Colonic mucosa (tissue), 4 donors: ENCODE measurements at regions not wholly inside any gene's neighbourhood (a gene's known extent, or its start where the extent isn't known, plus 50 kb on each side); places are given as distances from the start of the nearest gene placed in this dataset.

Experiments
- DNase-seq: peaks from one replicate; pipeline ENCODE4 v3.0.0-alpha.2; 2020
- H3K27ac ChIP-seq: fragments of 200-600 bp; one replicate; pipeline ENCODE4 v1.8.0; 2021
- H3K27me3 ChIP-seq: fragments of 200-600 bp; one replicate; pipeline ENCODE4 v1.8.0; 2021
- H3K36me3 ChIP-seq: fragments of 200-600 bp; one replicate; pipeline ENCODE4 v1.8.0; 2021
- H3K4me1 ChIP-seq: fragments of 200-600 bp; one replicate; pipeline ENCODE4 v1.8.0; 2021; ENCODE audit warnings: mild to moderate bottlenecking
- H3K4me3 ChIP-seq: fragments of 200-600 bp; one replicate; pipeline ENCODE4 v1.8.0; 2021
- H3K9ac ChIP-seq, 2 donors: one replicate each; pipeline ENCODE4 v1.7.0; 2013; ENCODE audit warnings: control low read depth in 2 of 2, low read depth in 2 of 2, low read length in 2 of 2
- H3K9me3 ChIP-seq: fragments of 200-600 bp; one replicate; pipeline ENCODE4 v1.8.0; 2021
- intact Hi-C: fragments of 100-400 bp; cut with DNase I; formaldehyde crosslinking; loops from one replicate; pipeline ENCODE4 v1.14.1; 2022
- TF ChIP-seq, protein P1 (sequence below): fragments of 200-600 bp; IDR thresholded peaks from one replicate; pipeline ENCODE4 v1.8.0; 2022; ENCODE audit warnings: antibody characterized with exemption, mild to moderate bottlenecking
- donor health status: healthy.
- donor health status: DM: no; HTN: no; CAD: no.
- donor health status: DM: no; HTN: no; CAD: no.

DNA sequence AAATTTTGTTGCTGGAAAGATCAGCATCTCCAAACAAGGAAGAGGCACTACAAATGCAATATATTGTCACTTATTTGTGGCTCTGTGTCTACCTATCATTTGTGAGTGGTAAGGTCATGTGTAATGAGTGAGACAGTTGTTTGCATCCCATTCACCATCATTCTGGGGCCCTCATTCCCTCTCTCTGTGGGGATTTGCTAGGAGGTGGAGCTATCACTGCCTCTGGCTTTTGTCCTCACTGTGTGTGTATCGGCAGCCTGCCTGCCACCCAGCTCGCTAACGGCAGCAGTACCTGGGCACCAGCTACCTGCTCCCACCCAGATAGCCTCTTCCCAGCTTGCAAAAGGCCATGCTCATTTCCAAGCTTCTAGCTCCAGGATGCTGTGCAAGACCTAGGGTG lies 379.2 kb upstream of the ZFHX3 start:
- no peak overlapping the region for H3K9ac ChIP-seq
- H3K4me3 ChIP-seq, result no peak overlapping the region
- H3K27me3 ChIP-seq, result no peaks in the 10 kb centered on the region
- no peaks in the 10 kb centered on the region for H3K36me3 ChIP-seq
- no peaks in the 10 kb centered on the region for H3K4me1 ChIP-seq
- no peak overlapping the region for H3K27ac ChIP-seq
- no peak for DNase-seq
- H3K9me3 ChIP-seq, result no peaks in the 10 kb centered on the region
- intact Hi-C loops, result no loop called here
- TF ChIP-seq, protein P1, sequence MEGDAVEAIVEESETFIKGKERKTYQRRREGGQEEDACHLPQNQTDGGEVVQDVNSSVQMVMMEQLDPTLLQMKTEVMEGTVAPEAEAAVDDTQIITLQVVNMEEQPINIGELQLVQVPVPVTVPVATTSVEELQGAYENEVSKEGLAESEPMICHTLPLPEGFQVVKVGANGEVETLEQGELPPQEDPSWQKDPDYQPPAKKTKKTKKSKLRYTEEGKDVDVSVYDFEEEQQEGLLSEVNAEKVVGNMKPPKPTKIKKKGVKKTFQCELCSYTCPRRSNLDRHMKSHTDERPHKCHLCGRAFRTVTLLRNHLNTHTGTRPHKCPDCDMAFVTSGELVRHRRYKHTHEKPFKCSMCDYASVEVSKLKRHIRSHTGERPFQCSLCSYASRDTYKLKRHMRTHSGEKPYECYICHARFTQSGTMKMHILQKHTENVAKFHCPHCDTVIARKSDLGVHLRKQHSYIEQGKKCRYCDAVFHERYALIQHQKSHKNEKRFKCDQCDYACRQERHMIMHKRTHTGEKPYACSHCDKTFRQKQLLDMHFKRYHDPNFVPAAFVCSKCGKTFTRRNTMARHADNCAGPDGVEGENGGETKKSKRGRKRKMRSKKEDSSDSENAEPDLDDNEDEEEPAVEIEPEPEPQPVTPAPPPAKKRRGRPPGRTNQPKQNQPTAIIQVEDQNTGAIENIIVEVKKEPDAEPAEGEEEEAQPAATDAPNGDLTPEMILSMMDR, result no peak

DNA sequence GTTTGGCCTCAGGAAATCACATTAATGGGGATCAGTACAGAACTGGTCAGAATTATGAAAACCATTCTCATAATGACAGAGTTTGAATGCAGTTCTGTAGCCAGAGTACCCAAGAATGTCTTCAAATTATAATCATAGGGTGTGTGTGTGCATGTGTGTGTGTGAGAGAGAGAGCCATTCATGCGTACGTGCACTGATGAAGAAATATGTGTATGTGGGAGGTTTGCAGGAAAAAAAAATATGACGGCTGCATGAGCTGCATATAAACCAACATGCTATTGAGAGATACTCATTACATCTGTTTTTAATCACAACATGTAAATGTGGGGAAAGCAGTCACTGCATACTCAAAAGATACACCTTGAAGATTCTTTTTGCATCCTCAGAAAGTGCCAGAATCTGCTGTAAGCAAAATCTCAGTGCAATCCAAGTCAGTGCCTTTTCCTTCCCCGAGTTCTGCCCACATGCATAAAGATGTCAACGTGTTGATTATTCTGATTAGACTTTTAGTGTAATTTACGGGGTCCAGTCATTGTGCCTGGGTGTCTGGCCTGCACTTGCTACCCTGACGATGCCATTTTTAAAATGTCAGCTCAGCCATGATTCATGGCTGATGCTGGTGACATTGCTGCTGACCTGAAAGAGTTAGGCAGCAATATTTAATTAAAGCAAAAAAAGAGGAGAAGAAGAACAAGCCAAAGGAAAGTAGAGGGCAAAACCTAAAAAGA lies 378.7 kb upstream of the ZFHX3 start:
- no peak for DNase-seq
- TF ChIP-seq, protein P1, result no peak
- no peaks in the 10 kb centered on the region for H3K27me3 ChIP-seq
- no peak overlapping the region for H3K4me3 ChIP-seq
- no peaks in the 10 kb centered on the region for H3K4me1 ChIP-seq
- intact Hi-C loops, result no loop called here
- H3K9me3 ChIP-seq, result no peaks in the 10 kb centered on the region
- H3K36me3 ChIP-seq, result no peaks in the 10 kb centered on the region
- H3K9ac ChIP-seq, result no peak overlapping the region
- H3K27ac ChIP-seq, result no peak overlapping the region

- Histone ChIP-seq H3K9ac (no peak overlapping the region), H3K4me1 (no peaks in the 10 kb centered on the region), H3K27me3 (no peaks in the 10 kb centered on the region), H3K4me3 (no peak overlapping the region), H3K27ac (no peak overlapping the region), H3K9me3 (no peaks in the 10 kb centered on the region), H3K36me3 (no peaks in the 10 kb centered on the region)
- intact Hi-C loops, result no loop called here
- DNase-seq, result no peak
- TF ChIP-seq, protein P1, result no peak
These were observed 372.7 kb upstream of the ZFHX3 start for GRCh38 chr16:73420676-73421075.

- H3K27ac ChIP-seq, result no peak overlapping the region
- no peaks in the 10 kb centered on the region for H3K27me3 ChIP-seq
- no peaks in the 10 kb centered on the region for H3K9me3 ChIP-seq
- no peaks in the 10 kb centered on the region for H3K36me3 ChIP-seq
- H3K9ac ChIP-seq, result no peak overlapping the region
- no peaks in the 10 kb centered on the region for H3K4me1 ChIP-seq
- TF ChIP-seq, protein P1, result no peak
- no peak for DNase-seq
- intact Hi-C loops, result no loop called here
- H3K4me3 ChIP-seq, result no peak overlapping the region
These were observed 372.3 kb upstream of the ZFHX3 start for GRCh38 chr16:73420244-73420643.

DNA sequence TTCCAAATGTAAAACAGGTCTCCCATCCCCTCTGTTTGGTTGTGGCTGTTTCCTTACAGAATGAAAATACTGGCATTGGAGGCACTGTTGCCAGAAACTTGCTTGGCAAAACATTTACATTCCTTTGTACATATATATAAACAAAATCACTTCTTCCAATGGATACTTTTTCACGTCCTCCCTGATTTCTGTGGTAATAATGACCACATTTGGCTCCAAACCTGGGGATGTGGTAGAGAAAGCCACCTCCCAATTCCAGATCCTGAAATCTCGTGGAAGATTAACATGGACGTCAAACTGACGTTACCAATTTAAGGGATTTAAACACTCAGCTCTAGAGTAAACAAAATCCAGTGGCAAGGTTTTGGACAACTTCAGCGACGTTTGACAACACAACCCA lies 370.8 kb upstream of the ZFHX3 start:
- Histone ChIP-seq H3K9ac (no peak overlapping the region), H3K4me1 (no peaks in the 10 kb centered on the region), H3K9me3 (no peaks in the 10 kb centered on the region), H3K36me3 (no peaks in the 10 kb centered on the region), H3K27me3 (no peaks in the 10 kb centered on the region), H3K27ac (no peak overlapping the region), H3K4me3 (no peak overlapping the region)
- no peak for DNase-seq
- TF ChIP-seq, protein P1, result no peak
- intact Hi-C loops, result no loop called here
